SK-N-SH treated with all-trans-retinoic acid at 6 μM for 48 hours (cell line): ENCODE measurements at regions not wholly inside any gene's neighbourhood (a gene's known extent, or its start where the extent isn't known, plus 50 kb on each side); places are given as distances from the start of the nearest gene placed in this dataset.

Source experiments
- ARNTL ChIP-seq: fragments of 450-650 bp; formaldehyde crosslinking; IDR thresholded peaks from 2 replicates; pipeline ENCODE4 v1.5.0; 2020; ENCODE audit warnings: low read depth, mild to moderate bottlenecking, moderate library complexity, borderline replicate concordance
- CREB5 ChIP-seq: fragments of 250-450 bp; sonication (Bioruptor Pico); IDR thresholded peaks from 2 replicates; pipeline ENCODE4 v1.5.1; 2020; ENCODE audit warnings: low read depth, mild to moderate bottlenecking, moderate library complexity
- CSRNP3 ChIP-seq: fragments of 250-450 bp; sonication (Bioruptor Pico); IDR thresholded peaks from 2 replicates; pipeline ENCODE4 v1.5.1; 2021; ENCODE audit warnings: mild to moderate bottlenecking, moderate library complexity
- OSR1 ChIP-seq: fragments of 250-450 bp; sonication (Bioruptor Pico); IDR thresholded peaks from 2 replicates; pipeline ENCODE4 v1.8.0; 2022; ENCODE audit warnings: moderate library complexity, mild to moderate bottlenecking, inconsistent platforms
- PATZ1 ChIP-seq: fragments of 250-450 bp; sonication (Bioruptor Pico); IDR thresholded peaks from 2 replicates; pipeline ENCODE4 v1.8.0; 2020; ENCODE audit warnings: mild to moderate bottlenecking, moderate library complexity, borderline replicate concordance
- PPARA ChIP-seq: fragments of 250-450 bp; sonication (Bioruptor Pico); IDR thresholded peaks from 2 replicates; pipeline ENCODE4 v1.5.0; 2020; ENCODE audit warnings: mild to moderate bottlenecking, borderline replicate concordance
- RARB ChIP-seq: fragments of 250-450 bp; sonication (Bioruptor Pico); IDR thresholded peaks from 2 replicates; pipeline ENCODE4 v1.8.0; 2021; ENCODE audit warnings: mild to moderate bottlenecking, moderate library complexity
- SNAI2 ChIP-seq: fragments of 250-450 bp; sonication (Bioruptor Pico); IDR thresholded peaks from 2 replicates; pipeline ENCODE4 v1.5.0; 2020; ENCODE audit warnings: mild to moderate bottlenecking, moderate library complexity
- TCF4 ChIP-seq: fragments of 250-450 bp; sonication (Bioruptor Pico); IDR thresholded peaks from 2 replicates; pipeline ENCODE4 v1.8.0; 2021; ENCODE audit warnings: mild to moderate bottlenecking, moderate library complexity, borderline replicate concordance
- TSHZ2 ChIP-seq: fragments of 250-450 bp; sonication (Bioruptor Pico); IDR thresholded peaks from 2 replicates; pipeline ENCODE4 v1.5.0; 2020; ENCODE audit warnings: mild to moderate bottlenecking, moderate library complexity
- ZFP3 ChIP-seq: fragments of 250-450 bp; sonication (Bioruptor Pico); IDR thresholded peaks from 2 replicates; pipeline ENCODE4 v1.5.0; 2020; ENCODE audit warnings: mild to moderate bottlenecking, moderate library complexity
- ZFP30 ChIP-seq: fragments of 450-650 bp; formaldehyde crosslinking; IDR thresholded peaks from 2 replicates; pipeline ENCODE4 v1.5.0; 2022; ENCODE audit warnings: mild to moderate bottlenecking, moderate library complexity

GRCh38 chr5:5985332-5985731 is 393.0 kb downstream of the MED10 start:
- no peak for TF ChIP-seq ZFP3 (CRISPR knock-in tag)
- TF ChIP-seq CSRNP3 (CRISPR knock-in tag): no peak
- TF ChIP-seq TCF4 (CRISPR knock-in tag): no peak
- TF ChIP-seq PATZ1 (CRISPR knock-in tag): no peak
- TF ChIP-seq RARB (CRISPR knock-in tag): no peak
- no peak for TF ChIP-seq CREB5 (CRISPR knock-in tag)
- no peak for TF ChIP-seq ARNTL (CRISPR knock-in tag)
- TF ChIP-seq TSHZ2 (CRISPR knock-in tag): no peak
- no peak for TF ChIP-seq SNAI2 (CRISPR knock-in tag)
- TF ChIP-seq ZFP30: no peak
- TF ChIP-seq PPARA (CRISPR knock-in tag): no peak
- TF ChIP-seq OSR1 (CRISPR knock-in tag): no peak
